ENCODE measurements at regions not wholly inside any gene's neighbourhood (a gene's known extent, or its start where the extent isn't known, plus 50 kb on each side); places are given as distances from the start of the nearest gene placed in this dataset.

DNA sequence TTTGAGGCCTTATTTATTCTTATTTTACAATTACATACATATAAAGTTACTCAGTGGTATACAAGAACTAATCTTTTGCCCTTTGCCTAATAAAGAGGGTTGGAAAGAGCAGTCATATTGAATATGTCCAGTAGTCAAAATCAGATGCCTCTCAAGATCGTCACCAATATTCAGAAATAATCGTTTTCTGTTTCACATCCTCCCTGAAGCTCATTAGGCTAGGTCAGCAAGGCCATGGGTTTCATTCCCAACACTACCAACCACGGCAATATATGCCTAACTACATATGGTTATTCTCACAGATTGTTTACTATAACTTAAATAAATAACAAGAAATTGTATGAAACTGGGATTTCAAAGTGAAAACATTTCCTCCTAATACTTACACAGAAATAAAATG lies 167.2 kb upstream of the MANEA start:
- H3K4me3 ChIP-seq (ENCODE audit: control insufficient read depth, low read depth, low read length) = no peak overlapping the region
- no peak for DNase-seq (ENCODE audit: low read depth)
- no peak for TF ChIP-seq CTCF (IDR thresholded peaks at IDR 0.05; ENCODE audit: control insufficient read depth, insufficient read depth, low read depth, low read length, missing control alignments)

DNA sequence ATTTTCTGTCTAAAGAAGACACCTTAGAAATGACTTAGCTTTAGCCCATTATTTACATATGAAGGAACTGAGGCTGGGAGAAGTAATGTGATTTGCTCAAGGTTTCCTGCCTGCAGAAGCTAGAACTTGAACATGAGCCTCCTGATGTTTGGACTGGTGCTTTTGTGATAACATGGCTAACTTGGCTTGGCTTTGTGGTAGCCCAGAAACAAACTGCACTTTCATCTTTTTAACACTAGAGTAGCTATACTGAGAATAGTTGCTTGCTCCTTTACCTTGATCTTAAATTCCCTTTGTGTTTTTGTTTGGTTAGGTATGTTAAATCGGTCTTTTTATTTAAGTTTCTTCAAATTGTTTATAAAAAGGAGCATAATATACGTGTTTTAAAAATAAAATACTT lies 163.5 kb upstream of the MANEA start:
- no peak overlapping the region for H3K4me3 ChIP-seq (ENCODE audit: control insufficient read depth, low read depth, low read length)
- no peak for TF ChIP-seq CTCF (IDR thresholded peaks at IDR 0.05; ENCODE audit: control insufficient read depth, insufficient read depth, low read depth, low read length, missing control alignments)
- no peak for DNase-seq (ENCODE audit: low read depth)

DNA sequence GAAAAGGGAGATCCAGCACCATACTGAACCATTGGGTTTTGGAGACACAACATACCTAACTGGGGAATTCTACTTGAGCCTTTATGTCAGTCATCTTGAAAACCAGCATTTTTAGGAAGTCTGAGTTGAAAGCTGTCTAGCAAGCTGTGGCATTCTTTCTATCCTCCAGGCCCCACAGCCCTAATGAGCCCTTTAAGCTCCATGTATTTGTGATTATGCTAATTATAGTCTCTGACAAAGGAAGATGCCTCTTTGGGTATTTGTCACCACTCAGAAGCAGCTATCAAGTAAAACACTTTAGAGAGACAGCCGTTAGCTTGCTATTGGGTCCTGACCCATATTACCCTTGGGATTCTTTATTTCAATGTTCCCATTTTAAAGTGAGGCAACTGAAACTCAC lies 159.5 kb upstream of the MANEA start:
- no peak for DNase-seq (ENCODE audit: low read depth)
- TF ChIP-seq CTCF (IDR thresholded peaks at IDR 0.05; ENCODE audit: control insufficient read depth, insufficient read depth, low read depth, low read length, missing control alignments) = no peak
- H3K4me3 ChIP-seq (ENCODE audit: control insufficient read depth, low read depth, low read length) = no peak overlapping the region

- no peak overlapping the region for H3K4me3 ChIP-seq (ENCODE audit: control insufficient read depth, low read depth, low read length)
- TF ChIP-seq CTCF (IDR thresholded peaks at IDR 0.05; ENCODE audit: control insufficient read depth, insufficient read depth, low read depth, low read length, missing control alignments) = no peak
- DNase-seq (ENCODE audit: low read depth) = no peak
Observed at GRCh38 chr6:95420792-95421191, 156.5 kb upstream of the MANEA start.

DNA sequence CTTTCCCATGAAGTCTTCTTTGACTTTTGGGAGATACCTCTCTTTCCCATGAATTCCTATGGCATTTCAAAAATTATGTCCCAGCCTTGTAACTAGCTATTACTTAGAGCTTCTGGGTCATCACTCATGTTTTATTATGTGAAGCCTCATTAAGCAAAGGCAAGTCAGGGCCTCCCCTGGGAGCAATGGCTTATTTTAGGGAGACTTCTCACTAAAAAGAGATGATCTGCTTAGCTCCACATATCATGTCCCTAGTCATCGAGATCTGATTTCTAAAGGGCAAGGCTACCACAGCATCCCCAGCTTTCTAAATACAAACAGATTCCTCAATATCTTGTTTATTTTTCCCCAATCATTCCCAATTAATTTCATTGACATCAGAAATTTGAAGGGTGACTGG lies 154.0 kb upstream of the MANEA start:
- no peak for DNase-seq (ENCODE audit: low read depth)
- no peak overlapping the region for H3K4me3 ChIP-seq (ENCODE audit: control insufficient read depth, low read depth, low read length)
- TF ChIP-seq CTCF (IDR thresholded peaks at IDR 0.05; ENCODE audit: control insufficient read depth, insufficient read depth, low read depth, low read length, missing control alignments) = no peak

GRCh38 chr6:95431637-95432228 lies 145.6 kb upstream of the MANEA start:
- peak; percentile 50 for TF ChIP-seq CTCF (IDR thresholded peaks at IDR 0.05; ENCODE audit: control insufficient read depth, insufficient read depth, low read depth, low read length, missing control alignments)
- H3K4me3 ChIP-seq (ENCODE audit: control insufficient read depth, low read depth, low read length) = no peak overlapping the region
- peak; percentile 3 for DNase-seq (ENCODE audit: low read depth)

DNA sequence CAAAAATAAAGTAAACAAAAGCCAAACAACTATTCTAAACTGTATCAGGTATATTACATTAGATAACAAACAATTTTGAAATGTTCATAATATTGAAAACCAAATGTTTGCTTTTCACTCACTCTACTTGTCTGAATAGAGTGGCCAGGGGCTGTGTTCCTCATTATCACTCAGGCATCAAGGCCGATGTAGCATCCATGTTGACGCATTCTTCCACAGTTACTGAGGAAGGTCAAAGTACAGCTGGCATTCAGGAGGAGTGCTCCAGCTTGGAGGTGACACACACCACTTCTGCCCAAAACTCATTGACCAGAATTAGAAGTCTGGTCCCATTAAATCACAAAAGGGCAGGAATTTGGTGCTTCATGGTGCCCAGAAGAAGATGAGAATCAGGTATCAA lies 137.6 kb upstream of the MANEA start:
- DNase-seq (ENCODE audit: low read depth) = no peak
- no peak overlapping the region for H3K4me3 ChIP-seq (ENCODE audit: control insufficient read depth, low read depth, low read length)
- no peak for TF ChIP-seq CTCF (IDR thresholded peaks at IDR 0.05; ENCODE audit: control insufficient read depth, insufficient read depth, low read depth, low read length, missing control alignments)

Data from AG09309 (cell line).